ENCODE measurements at regions not wholly inside any gene's neighbourhood (a gene's known extent, or its start where the extent isn't known, plus 50 kb on each side); places are given as distances from the start of the nearest gene placed in this dataset.

DNA sequence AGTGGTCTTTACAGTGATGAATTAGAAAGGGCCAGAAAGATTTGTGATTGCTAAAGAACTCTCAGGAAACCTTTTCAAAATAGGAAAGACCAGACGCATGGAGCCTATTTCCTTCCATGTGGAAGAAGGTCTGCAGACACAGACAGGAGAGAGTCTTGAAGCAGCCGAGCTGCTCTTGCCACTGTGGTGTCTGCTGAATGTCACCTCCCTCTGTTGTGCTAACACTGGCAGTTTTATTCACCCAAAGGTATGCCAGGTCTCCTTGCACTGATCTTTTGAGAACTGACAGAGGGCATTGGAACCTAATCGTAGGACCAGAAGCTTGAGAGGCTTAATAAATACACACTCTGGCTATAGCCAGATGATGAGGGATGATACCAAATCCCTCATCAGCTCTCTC, 108.7 kb downstream of the SREK1 start:
- Histone ChIP-seq H3K27me3 (ENCODE audit: insufficient read depth, low read length, poor library complexity, severe bottlenecking) (no peaks in the 10 kb centered on the region), H3F3A (ENCODE audit: low read depth) (no peaks in the 10 kb centered on the region), H3K79me2 (ENCODE audit: insufficient read depth, low read length) (no peaks in the 10 kb centered on the region), H3K9me3 (ENCODE audit: insufficient read depth, low read depth, low read length) (no peaks in the 10 kb centered on the region), H3K9ac (ENCODE audit: low read depth, low read length, poor library complexity, severe bottlenecking) (no peak overlapping the region), H3K4me2 (ENCODE audit: low read depth, low read length, poor library complexity, severe bottlenecking) (no peak overlapping the region), H3K4me3 (ENCODE audit: low read length, poor library complexity, severe bottlenecking) (no peak overlapping the region), H3K36me3 (ENCODE audit: insufficient read depth, low read length) (no peaks in the 10 kb centered on the region), H3K9me2 (replicated peaks; ENCODE audit: low read depth, low read length) (no peaks in the 10 kb centered on the region), H4K20me1 (ENCODE audit: insufficient read depth, low read length, poor library complexity, severe bottlenecking) (no peaks in the 10 kb centered on the region), H3K4me1 (ENCODE audit: insufficient read depth, low read length, poor library complexity, severe bottlenecking) (no peaks in the 10 kb centered on the region), H2AFZ (ENCODE audit: low read length) (no peak overlapping the region)
- TF ChIP-seq EZH2phosphoT487 (IDR thresholded peaks at IDR 0.05; ENCODE audit: borderline replicate concordance): no peak
- TF ChIP-seq, protein P1, sequence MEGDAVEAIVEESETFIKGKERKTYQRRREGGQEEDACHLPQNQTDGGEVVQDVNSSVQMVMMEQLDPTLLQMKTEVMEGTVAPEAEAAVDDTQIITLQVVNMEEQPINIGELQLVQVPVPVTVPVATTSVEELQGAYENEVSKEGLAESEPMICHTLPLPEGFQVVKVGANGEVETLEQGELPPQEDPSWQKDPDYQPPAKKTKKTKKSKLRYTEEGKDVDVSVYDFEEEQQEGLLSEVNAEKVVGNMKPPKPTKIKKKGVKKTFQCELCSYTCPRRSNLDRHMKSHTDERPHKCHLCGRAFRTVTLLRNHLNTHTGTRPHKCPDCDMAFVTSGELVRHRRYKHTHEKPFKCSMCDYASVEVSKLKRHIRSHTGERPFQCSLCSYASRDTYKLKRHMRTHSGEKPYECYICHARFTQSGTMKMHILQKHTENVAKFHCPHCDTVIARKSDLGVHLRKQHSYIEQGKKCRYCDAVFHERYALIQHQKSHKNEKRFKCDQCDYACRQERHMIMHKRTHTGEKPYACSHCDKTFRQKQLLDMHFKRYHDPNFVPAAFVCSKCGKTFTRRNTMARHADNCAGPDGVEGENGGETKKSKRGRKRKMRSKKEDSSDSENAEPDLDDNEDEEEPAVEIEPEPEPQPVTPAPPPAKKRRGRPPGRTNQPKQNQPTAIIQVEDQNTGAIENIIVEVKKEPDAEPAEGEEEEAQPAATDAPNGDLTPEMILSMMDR (conservative IDR thresholded peaks at IDR 0.05; ENCODE audit: low read length): no peak

DNA sequence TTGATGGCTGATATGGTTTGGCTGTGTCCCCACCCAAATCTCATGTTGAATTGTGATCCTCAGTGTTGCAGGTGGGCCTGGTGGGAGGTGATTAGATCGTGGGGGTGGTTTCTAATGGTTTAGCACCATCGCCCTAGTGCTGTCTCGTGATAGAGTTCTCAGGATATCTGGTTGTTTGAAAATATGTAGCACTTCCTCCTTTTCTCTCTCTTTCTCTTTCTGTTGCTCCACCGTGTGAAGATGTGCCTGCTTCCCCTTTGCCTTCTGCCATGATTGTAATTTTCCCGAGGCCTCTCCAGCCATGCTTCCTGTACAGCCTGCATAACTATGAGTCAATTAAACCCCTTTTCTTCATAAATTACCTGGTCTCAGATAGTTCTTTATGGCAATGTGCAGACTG, 111.6 kb downstream of the SREK1 start:
- no peaks in the 10 kb centered on the region for H3K36me3 ChIP-seq (ENCODE audit: insufficient read depth, low read length)
- TF ChIP-seq EZH2phosphoT487 (IDR thresholded peaks at IDR 0.05; ENCODE audit: borderline replicate concordance): no peak
- TF ChIP-seq, protein P1 (conservative IDR thresholded peaks at IDR 0.05; ENCODE audit: low read length): no peak
- no peaks in the 10 kb centered on the region for H3K27me3 ChIP-seq (ENCODE audit: insufficient read depth, low read length, poor library complexity, severe bottlenecking)
- H4K20me1 ChIP-seq (ENCODE audit: insufficient read depth, low read length, poor library complexity, severe bottlenecking): no peaks in the 10 kb centered on the region
- H3K4me3 ChIP-seq (ENCODE audit: low read length, poor library complexity, severe bottlenecking): no peak overlapping the region
- no peaks in the 10 kb centered on the region for H3K9me2 ChIP-seq (replicated peaks; ENCODE audit: low read depth, low read length)
- no peak overlapping the region for H3K4me2 ChIP-seq (ENCODE audit: low read depth, low read length, poor library complexity, severe bottlenecking)
- no peaks in the 10 kb centered on the region for H3K9me3 ChIP-seq (ENCODE audit: insufficient read depth, low read depth, low read length)
- no peak overlapping the region for H3K9ac ChIP-seq (ENCODE audit: low read depth, low read length, poor library complexity, severe bottlenecking)
- H2AFZ ChIP-seq (ENCODE audit: low read length): no peak overlapping the region
- H3K4me1 ChIP-seq (ENCODE audit: insufficient read depth, low read length, poor library complexity, severe bottlenecking): no peaks in the 10 kb centered on the region
- H3K79me2 ChIP-seq (ENCODE audit: insufficient read depth, low read length): no peaks in the 10 kb centered on the region
- H3F3A ChIP-seq (ENCODE audit: low read depth): no peaks in the 10 kb centered on the region

GRCh38 chr5:66273121-66273520, 129.0 kb downstream of the SREK1 start:
- TF ChIP-seq EZH2phosphoT487 (IDR thresholded peaks at IDR 0.05; ENCODE audit: borderline replicate concordance): no peak
- TF ChIP-seq, protein P1 (conservative IDR thresholded peaks at IDR 0.05; ENCODE audit: low read length): no peak
- Histone ChIP-seq H2AFZ (ENCODE audit: low read length) (no peak overlapping the region), H3K4me2 (ENCODE audit: low read depth, low read length, poor library complexity, severe bottlenecking) (no peak overlapping the region), H4K20me1 (ENCODE audit: insufficient read depth, low read length, poor library complexity, severe bottlenecking) (no peaks in the 10 kb centered on the region), H3K79me2 (ENCODE audit: insufficient read depth, low read length) (no peaks in the 10 kb centered on the region), H3F3A (ENCODE audit: low read depth) (no peaks in the 10 kb centered on the region), H3K4me1 (ENCODE audit: insufficient read depth, low read length, poor library complexity, severe bottlenecking) (no peaks in the 10 kb centered on the region), H3K36me3 (ENCODE audit: insufficient read depth, low read length) (no peaks in the 10 kb centered on the region), H3K4me3 (ENCODE audit: low read length, poor library complexity, severe bottlenecking) (no peak overlapping the region), H3K9me2 (replicated peaks; ENCODE audit: low read depth, low read length) (no peaks in the 10 kb centered on the region), H3K9me3 (ENCODE audit: insufficient read depth, low read depth, low read length) (no peaks in the 10 kb centered on the region), H3K9ac (ENCODE audit: low read depth, low read length, poor library complexity, severe bottlenecking) (no peak overlapping the region), H3K27me3 (ENCODE audit: insufficient read depth, low read length, poor library complexity, severe bottlenecking) (no peaks in the 10 kb centered on the region)
